HG03175 (cell line): ENCODE measurements at regions not wholly inside any gene's neighbourhood (a gene's known extent, or its start where the extent isn't known, plus 50 kb on each side); places are given as distances from the start of the nearest gene placed in this dataset.

Experiments used
- ATAC-seq: cut with Tn5 transposase; IDR thresholded peaks from one replicate; pipeline ENCODE4 v1.9.1; 2021; ENCODE audit warnings: mild to moderate bottlenecking, moderate library complexity; ENCODE audit not compliant: unreplicated experiment

DNA sequence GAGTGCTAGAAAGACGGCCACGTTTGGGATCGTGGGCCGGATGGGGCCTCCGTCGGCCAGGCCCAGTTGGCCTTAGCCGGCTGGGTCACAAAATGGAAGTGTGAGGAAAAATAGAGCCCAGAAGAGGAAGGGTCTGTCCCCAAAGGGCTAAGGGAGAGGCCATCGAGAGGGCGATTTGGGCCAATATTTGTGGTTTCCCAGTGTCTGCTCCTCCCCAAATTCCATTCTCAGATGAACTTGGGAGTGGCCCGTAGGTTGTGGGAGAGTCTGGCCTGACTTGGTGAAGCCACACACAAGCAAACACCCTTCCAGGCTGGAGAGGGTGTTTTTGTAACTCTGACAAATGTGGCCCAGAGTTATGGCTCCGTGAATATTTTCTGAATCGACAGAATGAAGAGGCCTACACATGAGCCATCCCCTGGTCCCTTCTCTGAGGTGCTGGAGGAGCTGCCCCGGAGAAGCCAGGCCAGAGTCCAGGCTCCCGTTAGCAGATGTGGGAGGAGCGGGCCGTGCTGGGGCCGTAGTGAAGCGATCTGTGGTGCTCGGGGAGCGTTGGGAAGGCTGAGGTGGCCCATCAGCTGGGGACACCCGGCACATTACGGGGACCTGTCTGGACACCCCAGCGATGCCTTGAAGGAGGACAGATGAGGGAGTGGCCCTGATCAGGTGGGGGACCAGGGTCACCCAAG, 73.5 kb upstream of the PPARA start:
- no peak for ATAC-seq

DNA sequence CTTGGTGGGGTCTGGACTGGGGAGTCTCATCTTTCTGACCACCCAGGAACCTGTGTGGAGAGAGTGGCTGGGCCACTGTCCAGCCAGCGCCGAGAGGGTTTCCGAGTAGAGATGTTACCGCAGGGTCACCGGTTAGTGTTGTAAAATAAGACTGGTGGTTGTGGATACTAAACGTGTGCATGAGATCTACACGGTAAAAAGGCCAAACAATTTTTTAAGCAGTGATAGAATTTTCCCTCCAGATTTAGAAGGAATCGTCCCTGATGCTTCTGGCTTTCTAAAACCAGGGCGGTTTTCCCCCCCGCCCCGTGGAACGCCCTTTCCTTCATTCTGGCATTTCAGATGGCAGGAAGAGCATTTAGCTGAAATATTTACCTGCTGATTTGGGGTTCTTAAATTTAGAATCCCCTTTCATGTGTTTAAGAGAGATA, 72.6 kb upstream of the PPARA start:
- ATAC-seq: no peak

DNA sequence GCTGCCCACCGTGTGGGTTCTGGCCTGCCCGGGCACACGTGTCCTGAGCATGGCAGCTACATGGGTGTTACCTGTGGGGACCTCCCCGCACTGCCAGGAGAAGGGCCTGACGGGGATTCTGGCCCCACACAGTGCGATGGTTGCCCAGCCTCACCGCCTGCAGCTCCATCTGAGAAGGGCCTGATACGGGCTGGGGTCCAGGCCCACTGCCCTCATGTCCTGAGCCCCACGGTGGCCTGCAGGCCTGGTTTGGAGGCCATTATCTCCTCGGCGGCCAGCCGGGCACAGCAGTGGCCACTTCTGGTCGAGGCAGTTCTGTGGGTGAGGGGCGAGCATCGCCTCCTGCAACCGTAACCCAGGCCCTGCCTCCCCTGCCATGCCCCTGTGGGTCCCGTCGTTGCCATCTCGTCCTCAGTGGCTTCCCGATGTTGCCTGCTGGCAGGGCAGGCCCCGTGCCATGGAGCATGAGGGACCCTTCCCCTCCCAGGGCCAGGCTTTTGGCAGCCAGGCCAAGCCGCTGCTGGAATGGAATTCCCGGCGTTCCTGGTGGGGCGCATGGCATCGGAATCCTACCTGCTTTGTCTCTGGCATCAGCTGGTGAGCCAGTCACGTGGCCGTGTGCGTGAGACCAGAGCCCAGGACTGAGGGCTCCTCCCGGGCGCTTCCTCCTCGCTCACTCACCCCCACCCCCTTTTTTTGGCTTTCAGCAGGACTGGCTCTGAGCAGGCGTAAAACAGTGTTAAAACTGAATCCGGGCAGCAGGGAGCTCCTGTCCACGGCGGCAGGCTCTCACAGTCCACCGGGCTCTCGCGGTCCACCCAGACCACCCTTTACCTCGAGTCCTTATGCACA, 71.9 kb upstream of the PPARA start:
- ATAC-seq: no peak

DNA sequence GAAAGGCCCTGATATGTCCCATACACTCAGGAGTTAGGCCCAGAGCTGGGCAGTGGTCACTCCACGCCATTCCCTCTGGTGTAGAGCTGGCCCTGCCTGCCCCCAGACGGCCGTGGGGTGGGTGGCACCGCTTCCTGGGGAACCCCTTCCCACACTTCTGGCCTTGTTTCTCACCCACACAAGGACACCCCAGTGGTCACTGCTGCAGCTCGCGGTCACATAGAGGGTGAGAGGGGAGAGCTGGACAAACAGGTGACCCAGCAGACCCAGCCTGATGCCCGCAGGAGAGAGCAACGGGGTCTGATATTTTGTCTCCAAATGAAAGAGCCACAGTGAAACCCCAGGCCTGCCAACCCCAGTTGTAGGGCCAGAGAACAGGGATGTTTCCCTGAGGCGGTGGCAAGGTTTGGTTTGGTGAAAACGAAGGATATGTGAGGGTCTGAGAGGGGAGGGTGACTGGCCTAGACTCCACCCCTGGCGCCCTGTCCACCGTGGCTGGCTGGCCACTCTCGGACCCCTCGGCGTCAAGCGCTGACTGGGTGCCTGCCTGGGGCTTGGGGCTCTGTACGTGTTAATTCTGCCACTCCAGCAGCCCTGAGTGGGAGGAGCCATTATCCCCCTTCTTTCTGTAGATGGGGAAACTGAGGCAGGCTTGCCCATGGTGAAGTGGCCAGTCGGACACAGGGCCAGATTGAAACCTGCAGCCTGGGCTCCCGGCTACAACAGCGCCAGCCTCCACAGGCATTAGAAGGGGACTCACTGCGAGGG, 71.0 kb upstream of the PPARA start:
- no peak for ATAC-seq

DNA sequence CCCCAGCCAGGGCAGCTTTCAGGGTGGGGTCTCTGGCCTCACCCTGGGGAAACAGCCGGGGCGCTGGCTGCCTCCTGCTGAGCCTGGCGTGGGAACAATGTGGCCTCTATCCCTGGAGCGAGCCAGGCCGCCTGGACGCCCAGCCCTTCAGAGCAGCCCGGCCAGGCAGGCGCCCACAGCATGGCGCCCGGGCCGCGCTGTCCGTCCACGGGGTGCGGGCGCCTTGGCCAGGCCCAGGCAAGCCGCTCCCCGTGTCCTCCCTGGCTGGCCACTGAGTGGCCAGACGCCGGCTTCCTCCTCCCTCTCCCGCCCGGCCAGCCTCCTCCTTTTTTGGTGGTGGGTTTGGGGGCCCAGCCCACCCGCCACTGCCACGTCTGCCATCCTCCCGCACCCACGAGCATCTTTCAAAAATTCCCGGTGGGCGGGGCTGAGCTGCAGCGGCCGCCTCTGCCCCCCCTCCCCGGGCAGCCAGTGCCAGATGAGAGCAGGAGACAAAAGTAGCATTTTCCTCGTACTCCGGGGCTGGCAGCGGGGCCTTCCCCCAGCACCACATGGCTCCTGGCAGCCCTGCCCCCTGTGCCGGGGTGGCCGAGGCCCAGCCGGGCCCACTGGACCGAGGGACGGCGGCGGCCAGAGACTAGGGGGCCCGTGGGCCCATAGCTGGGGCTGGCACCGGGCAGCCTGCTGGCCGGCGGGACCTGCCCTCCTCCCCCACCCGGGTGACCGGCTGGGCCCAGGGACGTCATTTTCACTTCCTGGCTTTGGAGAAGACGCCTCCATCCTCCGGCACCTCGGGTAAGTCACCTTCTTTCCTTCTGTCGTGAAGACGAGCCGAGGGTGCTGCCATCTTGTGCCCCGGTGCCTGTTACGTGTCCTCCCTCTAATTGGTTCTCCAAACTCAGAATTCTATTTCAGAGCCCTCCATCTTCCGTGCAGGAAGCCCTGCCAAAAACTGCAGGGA, 70.2 kb upstream of the PPARA start:
- no peak for ATAC-seq

DNA sequence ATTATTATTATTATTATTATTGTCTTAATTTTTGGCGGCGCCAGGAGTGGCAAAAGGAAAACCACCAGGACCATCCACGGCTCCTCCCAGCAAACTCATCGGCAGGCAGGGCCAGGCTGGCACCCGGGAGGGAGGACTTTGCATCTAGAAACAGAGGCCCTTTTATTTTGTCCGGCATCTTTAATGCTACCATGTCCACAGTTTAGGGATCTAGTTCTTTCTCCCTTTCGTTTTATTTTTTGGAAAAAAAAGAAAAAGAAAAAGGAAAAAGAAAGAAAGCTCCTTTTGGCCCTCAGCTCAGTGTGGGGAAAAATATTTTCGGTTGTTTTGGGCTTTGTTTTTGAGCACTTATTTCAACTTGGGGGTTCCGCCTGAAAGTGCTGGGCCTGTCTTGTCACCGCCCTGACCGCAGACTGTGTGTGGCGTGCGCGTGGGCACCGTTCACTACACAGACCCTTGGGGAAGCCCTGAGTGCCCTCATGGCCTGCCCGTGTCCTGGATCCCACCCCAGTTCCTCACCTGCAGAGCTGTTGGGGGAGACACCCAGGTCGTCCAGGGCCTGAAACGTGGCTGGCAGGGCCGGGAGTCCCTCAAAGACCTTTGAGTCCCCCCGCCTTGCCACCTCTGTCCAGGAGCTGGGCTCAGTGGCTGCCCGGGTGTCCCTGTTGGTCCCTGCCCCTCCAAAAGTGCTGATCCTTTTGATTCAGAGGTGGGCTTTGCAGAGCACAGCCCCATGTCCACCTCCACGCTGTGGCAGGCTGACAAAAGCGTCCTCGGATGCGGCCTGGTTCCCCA, 69.1 kb upstream of the PPARA start:
- ATAC-seq: no peak

DNA sequence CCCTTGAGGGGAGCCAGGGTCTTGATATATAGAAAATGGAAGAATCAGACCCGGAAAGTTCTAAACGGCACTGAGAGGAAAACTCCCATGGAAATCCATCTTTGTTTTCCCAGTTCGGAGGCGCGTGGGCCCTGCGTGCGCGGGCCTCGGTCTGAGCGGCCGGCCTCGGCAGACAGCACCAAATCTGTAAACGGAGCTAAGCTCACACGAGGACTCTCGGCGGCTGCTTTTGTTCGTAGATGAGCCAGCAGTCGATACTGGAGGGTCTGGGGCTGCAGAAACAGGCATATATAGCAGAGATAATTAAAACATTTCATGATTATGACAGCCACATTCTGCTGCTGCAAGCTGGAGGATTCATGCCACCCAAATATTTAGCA, 68.5 kb upstream of the PPARA start:
- no peak for ATAC-seq

DNA sequence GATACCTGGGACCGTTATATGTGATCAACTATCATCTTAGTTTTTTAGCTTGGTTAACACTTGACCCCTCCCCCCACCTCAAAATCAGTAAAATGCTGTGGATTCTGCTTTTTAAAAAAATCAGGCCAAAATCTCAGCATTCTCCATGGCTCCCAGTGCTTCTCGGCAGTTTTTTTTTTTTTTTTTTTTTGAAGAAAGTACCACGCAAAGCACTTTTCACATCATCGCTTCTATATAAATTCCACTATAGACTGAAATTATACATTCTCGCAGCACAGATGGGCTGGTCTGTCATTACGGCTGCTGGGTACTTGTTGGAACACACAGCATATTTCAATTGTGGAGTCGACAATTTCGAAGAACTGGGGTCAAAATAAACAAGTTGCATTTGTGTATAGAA, 67.7 kb upstream of the PPARA start:
- no peak for ATAC-seq

DNA sequence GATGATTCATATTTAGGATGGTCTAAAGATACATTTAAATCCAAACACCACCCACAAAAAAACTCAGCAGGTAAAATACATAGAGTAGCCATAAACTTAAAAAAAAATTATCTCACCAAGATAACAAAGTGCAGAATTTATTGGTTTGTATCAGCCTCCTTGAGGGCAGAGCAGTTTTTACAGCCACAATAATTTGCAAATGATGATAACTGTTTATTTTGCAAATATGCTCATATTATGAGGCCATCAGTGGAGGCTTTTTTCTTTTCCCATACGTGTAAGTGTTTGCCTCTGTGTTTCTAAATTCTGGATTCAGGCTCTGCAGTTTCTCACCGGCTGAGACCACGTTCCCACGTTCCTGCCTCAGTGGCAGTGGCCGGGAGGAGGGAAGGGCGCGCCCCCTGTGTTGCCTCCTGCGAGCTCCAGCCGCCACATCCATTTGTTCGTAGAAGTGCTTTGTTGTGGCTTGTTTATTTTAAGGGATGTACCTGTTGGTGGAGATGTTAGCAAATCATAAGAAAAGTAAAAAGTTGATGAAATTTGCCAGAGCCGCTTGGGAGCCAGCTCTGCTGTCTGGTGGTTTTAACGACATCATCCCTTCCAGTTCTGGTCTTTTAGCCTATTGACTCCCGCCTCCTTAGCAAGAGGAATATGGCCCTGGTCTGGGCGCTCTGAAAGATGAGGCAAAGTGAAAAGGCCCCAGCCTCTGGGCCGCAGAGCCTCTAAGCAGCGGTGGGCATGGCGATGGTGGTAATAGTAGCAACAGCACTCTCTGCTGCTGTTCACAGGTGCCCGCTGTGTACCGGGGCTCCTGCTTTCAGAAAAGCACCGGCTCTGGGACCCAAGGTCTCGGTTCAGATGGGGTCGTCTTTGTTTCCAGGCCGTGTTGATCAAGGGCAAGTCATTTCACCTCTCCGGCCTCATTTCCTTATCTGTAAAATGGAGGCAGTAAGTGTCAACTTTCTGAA, 66.7 kb upstream of the PPARA start:
- ATAC-seq: no peak

DNA sequence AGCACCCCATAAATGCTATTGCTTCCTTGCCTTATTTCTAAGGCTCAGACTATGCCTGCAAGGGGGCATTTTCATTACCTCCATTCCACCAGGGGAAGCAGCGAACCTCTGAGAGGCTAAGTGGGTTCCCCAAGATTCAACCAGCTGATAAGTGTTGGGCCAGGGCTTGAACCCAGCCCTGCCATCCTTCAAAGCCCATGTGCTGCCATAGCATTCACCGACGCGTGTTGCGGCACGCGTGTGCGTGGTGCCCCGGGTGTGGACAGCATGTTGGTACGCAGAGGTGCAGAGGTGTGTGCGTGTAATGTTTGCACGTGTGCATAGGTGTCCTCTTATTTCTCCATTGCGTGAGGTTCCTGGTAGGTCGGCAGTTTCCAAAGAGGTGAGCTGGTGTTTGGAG, 66.0 kb upstream of the PPARA start:
- ATAC-seq: no peak

DNA sequence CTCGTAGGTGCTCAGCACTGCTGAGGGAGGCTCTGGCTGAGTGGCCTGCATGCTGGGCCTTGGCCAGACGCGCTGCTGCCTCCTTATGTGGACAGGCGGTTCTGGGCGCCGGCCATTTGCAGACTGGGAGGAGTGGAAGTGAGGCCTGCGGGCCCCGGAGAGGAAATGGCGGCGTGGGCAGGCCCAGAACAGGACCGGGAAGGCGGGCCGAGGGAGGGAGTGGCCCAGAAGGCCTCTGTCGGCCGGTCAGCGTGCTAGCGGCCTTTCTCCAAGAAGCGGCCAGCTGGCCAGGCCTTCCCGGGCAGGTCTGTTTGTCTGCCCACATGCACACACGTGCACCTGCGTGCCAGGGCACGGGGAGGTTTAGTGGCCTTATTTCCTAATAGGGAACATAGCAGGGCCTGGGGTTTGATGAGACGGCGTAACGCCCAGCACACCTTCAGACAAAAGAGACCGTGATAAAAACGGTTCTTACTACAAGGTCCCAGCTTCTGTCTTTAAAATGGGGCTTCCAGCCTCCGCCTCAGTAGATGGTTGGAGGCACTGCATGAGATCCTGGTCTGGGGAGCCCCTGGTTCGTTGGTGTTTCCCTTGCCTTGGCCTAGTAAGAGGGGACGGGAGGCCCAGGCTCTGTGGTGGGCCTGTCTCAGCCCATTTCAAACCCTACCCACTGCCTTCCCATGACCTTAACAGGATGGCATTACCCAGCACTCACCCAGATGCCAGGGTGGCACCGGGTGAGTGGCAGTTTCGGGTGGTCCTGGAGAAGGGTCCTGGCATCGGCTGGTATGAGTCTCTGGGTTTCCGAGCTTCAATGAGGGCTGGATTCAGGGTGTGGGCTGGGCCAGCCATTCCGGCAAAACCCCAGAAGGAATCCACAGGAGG, 65.1 kb upstream of the PPARA start:
- no peak for ATAC-seq

DNA sequence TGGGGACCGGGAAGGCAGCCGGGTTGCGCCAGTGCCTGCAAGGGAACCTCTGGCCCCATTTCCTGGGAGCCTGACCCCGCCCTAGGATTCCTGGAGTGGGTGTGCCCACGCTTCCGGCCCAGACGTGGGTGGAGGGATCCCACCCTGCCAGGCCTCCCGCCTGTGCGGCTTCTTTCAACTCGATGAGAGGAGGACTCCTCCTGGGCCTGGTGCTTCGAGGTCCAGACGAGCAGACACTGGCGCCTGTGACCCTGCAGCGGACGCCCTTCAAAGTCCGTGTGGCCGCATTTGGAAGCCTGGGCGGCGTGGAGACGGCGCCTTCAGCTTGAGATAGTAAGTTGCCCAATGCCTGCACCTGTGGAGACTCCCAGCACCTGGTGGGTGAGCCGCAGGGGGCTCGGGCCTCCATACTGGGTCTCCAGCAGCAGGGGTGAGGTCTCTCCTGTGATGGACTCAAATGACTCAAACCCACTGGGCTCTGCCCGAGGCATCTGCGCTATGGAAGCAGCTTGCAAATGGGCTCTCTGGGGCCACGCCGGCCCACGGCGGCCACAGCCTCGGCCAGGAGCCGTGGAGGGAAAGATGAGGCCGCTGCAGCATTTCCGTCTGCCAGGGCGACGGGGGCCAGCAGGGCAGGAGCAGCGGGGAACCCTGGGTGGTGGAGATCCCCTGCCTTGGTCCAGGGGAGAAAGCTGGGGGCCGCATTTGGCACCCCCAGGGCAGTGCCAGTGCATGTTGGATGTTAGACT, 64.3 kb upstream of the PPARA start:
- ATAC-seq: no peak

DNA sequence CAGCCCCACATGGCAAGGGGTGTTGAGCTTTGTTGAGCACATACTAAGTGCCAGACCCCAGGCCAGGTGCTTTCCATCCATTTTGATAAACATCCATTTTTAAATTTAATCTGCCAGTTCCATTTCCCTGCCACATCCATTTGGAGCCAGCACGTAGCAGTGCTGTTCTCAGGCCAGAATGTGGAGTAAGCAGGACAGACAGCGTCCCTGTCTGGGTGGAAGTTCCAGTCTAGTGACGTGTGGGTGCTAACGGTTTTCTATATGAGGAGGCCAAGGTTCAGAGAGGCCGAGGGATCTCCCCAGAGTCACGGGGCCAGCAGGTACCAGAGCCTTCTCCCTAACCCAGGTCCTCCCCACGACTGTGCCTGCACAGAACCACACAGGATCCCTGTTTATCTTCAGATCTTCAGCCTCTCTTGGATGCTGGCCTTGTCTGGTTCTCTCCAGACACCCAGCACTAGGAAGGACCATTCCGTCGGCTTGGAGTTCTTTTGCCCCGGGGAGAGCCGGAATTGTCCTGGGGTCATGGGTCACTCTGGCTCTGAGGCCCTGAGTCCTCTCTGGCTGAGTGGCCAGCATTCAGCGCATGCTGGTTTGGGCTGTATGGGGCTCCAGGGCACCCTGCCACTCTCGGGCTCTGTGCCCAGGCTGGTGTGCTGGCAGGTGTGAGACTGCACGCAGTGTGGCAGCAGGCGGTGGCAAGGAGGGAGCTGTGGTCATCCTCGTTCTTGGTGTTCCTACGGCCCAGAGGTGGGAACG, 63.6 kb upstream of the PPARA start:
- no peak for ATAC-seq

DNA sequence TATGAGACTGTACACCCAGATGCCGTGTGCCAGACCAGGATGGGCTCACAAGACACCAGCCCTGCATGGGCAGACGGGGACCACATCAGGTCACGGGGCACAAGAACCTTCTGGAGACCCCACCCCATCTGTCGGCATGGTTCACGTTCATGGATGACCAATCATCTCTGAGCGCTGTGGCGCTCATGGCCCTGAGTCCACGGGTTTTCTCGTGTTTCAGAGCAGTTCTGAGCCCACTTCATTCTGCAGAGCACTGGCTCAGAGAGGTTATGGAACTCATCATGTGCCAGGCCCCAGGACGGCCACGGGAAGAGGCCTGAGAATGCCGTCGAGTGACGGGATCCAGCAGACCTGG, 63.0 kb upstream of the PPARA start:
- no peak for ATAC-seq

DNA sequence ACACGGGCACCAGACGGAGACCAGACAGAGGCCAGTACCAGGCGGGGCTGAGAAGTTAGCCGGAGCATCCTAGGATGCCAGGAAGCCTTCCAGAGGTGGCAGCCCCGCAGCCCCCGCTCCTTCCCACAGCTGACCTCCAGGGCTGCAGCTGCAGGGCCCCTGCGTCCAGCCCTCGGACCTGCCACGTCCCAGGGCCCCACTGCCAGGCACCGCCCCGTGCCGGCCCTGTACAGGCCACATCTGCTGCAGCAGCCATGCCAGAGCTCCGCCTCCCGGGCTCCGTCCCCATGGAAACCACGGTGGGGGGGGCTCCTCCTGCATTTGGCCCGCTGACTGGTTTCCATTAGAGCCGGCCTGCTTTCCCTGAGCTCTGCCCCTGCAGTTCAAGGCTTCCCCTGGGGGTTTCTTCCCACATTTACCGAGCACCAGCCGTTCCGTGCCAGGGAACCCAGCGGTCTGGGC, 62.5 kb upstream of the PPARA start:
- no peak for ATAC-seq
